ENCODE measurements at regions not wholly inside any gene's neighbourhood (a gene's known extent, or its start where the extent isn't known, plus 50 kb on each side); places are given as distances from the start of the nearest gene placed in this dataset.
"Not testable (repeated sequence)": the region's sequence is repeated elsewhere in the genome, so short reads cannot be mapped to it uniquely, and the experiment has no call there.

GRCh38 chr10:55627501-55628051 is 733.5 kb downstream of the ZWINT start:
- Histone ChIP-seq H2AFZ (no peak overlapping the region), H4K20me1 (ENCODE audit: insufficient read depth) (no peaks in the 10 kb centered on the region), H3K9me2 (ENCODE audit: insufficient read depth) (no peaks in the 10 kb centered on the region), H3K9me3 (ENCODE audit: insufficient read depth, low read depth) (no peaks in the 10 kb centered on the region), H3K79me2 (ENCODE audit: low read depth) (no peaks in the 10 kb centered on the region), H3K36me3 (ENCODE audit: low read depth) (no peaks in the 10 kb centered on the region), H3K27ac (no peak overlapping the region), H3F3A (ENCODE audit: insufficient read depth, low read depth) (no peaks in the 10 kb centered on the region), H3K4me3 (no peak overlapping the region), H3K4me2 (no peak overlapping the region), H3K4me1 (replicated peaks; ENCODE audit: insufficient read depth) (no peaks in the 10 kb centered on the region; the same call in 1 of the 2 replicates), H3K27me3 (ENCODE audit: insufficient read depth, low read depth) (no peaks in the 10 kb centered on the region)
- CTCF ChIA-PET = no interaction called here
- TF ChIP-seq EZH2 (IDR thresholded peaks at IDR 0.05; ENCODE audit: low read depth) (no peak), CTCF (conservative IDR thresholded peaks at IDR 0.05) (no peak)
- POLR2A ChIA-PET (ENCODE audit: unreplicated experiment) = no interaction called here
- no TSS peak for BruUV-seq (replicated peaks)
- no peak for DNase-seq
- intact Hi-C loops (cut with micrococcal nuclease; ENCODE audit: unreplicated experiment) = no loop called here

GRCh38 chr10:55601690-55602478 is 759.2 kb downstream of the ZWINT start:
- H3K9me2 ChIP-seq (ENCODE audit: insufficient read depth); POLR2A ChIA-PET (ENCODE audit: unreplicated experiment); CTCF ChIA-PET; BruUV-seq (replicated peaks); intact Hi-C loops (cut with micrococcal nuclease; ENCODE audit: unreplicated experiment); H2AFZ ChIP-seq; H3F3A ChIP-seq (ENCODE audit: insufficient read depth, low read depth); H3K27ac ChIP-seq; H3K9me3 ChIP-seq (ENCODE audit: insufficient read depth, low read depth); H3K36me3 ChIP-seq (ENCODE audit: low read depth); H3K79me2 ChIP-seq (ENCODE audit: low read depth); H3K4me1 ChIP-seq (replicated peaks; ENCODE audit: insufficient read depth); H4K20me1 ChIP-seq (ENCODE audit: insufficient read depth); H3K27me3 ChIP-seq (ENCODE audit: insufficient read depth, low read depth): not testable (repeated sequence)
- Histone ChIP-seq H3K4me2 (peak overlapping the region; percentile 61), H3K4me3 (peak overlapping the region; percentile 24; the same call in 1 of the 2 replicates)
- DNase-seq = peak in 1 of 2 experiments; percentile 19

- Histone ChIP-seq H3K27ac (no peak overlapping the region), H3K79me2 (ENCODE audit: low read depth) (no peaks in the 10 kb centered on the region), H3K4me3 (no peak overlapping the region), H3F3A (ENCODE audit: insufficient read depth, low read depth) (no peaks in the 10 kb centered on the region), H4K20me1 (ENCODE audit: insufficient read depth) (no peaks in the 10 kb centered on the region), H3K9me2 (ENCODE audit: insufficient read depth) (no peaks in the 10 kb centered on the region), H3K9me3 (ENCODE audit: insufficient read depth, low read depth) (no peaks in the 10 kb centered on the region), H3K36me3 (ENCODE audit: low read depth) (no peaks in the 10 kb centered on the region), H3K4me1 (replicated peaks; ENCODE audit: insufficient read depth) (no peaks in the 10 kb centered on the region), H2AFZ (no peak overlapping the region), H3K4me2 (no peak overlapping the region), H3K27me3 (ENCODE audit: insufficient read depth, low read depth) (no peaks in the 10 kb centered on the region)
- TF ChIP-seq CTCF (conservative IDR thresholded peaks at IDR 0.05) (no peak), EZH2 (IDR thresholded peaks at IDR 0.05; ENCODE audit: low read depth) (no peak)
- DNase-seq = no peak
- no TSS peak for BruUV-seq (replicated peaks)
- ChIA-PET POLR2A (ENCODE audit: unreplicated experiment) (no interaction called here), CTCF (no interaction called here)
- intact Hi-C loops (cut with micrococcal nuclease; ENCODE audit: unreplicated experiment) = no loop called here
These were observed 750.6 kb upstream of the PCDH15 start for GRCh38 chr10:55551603-55552002.
